ENCODE measurements at regions not wholly inside any gene's neighbourhood (a gene's known extent, or its start where the extent isn't known, plus 50 kb on each side); places are given as distances from the start of the nearest gene placed in this dataset.
"Not testable (repeated sequence)": the region's sequence is repeated elsewhere in the genome, so short reads cannot be mapped to it uniquely, and the experiment has no call there.

GRCh38 chr10:30531751-30532530, 97.6 kb downstream of the LYZL2 start:
- no peak for DNase-seq (ENCODE audit: low read depth in 3 of 3)

GRCh38 chr10:30529373-30529998, 95.5 kb downstream of the MAP3K8 start:
- peak; percentile 15 to 58 (median 53) for DNase-seq (ENCODE audit: low read depth in 3 of 3)

- DNase-seq (ENCODE audit: low read depth in 3 of 3), result no peak
These were observed 94.4 kb downstream of the MAP3K8 start for GRCh38 chr10:30528429-30528786.

GRCh38 chr10:30527623-30528428, 93.8 kb downstream of the MAP3K8 start:
- no peak for DNase-seq (ENCODE audit: low read depth in 3 of 3)

- not testable (repeated sequence) for DNase-seq (ENCODE audit: low read depth in 3 of 3)
These were observed 88.7 kb downstream of the MAP3K8 start for GRCh38 chr10:30522661-30523078.

- DNase-seq (ENCODE audit: low read depth in 3 of 3), result no peak
These were observed 84.9 kb downstream of the MAP3K8 start for GRCh38 chr10:30518907-30519306.

Data from stimulated activated CD4-positive, alpha-beta T cell treated with anti-CD3 and anti-CD28 coated beads, TNF-alpha, amount 100 ng/mL, for 4 hours (primary cell).